Spleen (tissue), 11 donors: ENCODE measurements at regions not wholly inside any gene's neighbourhood (a gene's known extent, or its start where the extent isn't known, plus 50 kb on each side); places are given as distances from the start of the nearest gene placed in this dataset.

ENCODE experiments used
- DNase-seq: peaks from one replicate; pipeline ENCODE4 v3.0.0-alpha.2; 2020
- H3K27ac ChIP-seq, 8 donors: fragments of 200-600 bp; sonication (generic) in 7 of 8; 1 replicate in 4 of 8; 2 replicates in 4 of 8; pipeline versions ENCODE4 v1.5.0 to v1.8.0; 2016 to 2021; ENCODE audit warnings: inconsistent platforms in 4 of 8, mild to moderate bottlenecking in 4 of 8, moderate library complexity in 1 of 8
- H3K27me3 ChIP-seq, 7 donors: fragments of 200-600 bp; sonication (generic) in 6 of 7; replicated peaks in 1 of 7; 1 replicate in 4 of 7; 2 replicates in 3 of 7; pipeline versions ENCODE4 v1.5.0 to v1.8.0; 2016 to 2021; ENCODE audit warnings: inconsistent platforms in 3 of 7, mild to moderate bottlenecking in 1 of 7
- H3K36me3 ChIP-seq, 6 donors: fragments of 200-600 bp; sonication (generic) in 5 of 6; 1 replicate in 4 of 6; 2 replicates in 2 of 6; pipeline versions ENCODE4 v1.5.0 to v1.8.0; 2016 to 2021; ENCODE audit warnings: inconsistent platforms in 2 of 6
- H3K4me1 ChIP-seq, 6 donors: fragments of 200-600 bp; sonication (generic) in 5 of 6; 1 replicate in 3 of 6; 2 replicates in 3 of 6; pipeline versions ENCODE4 v1.5.0 to v1.8.0; 2016 to 2021; ENCODE audit warnings: inconsistent platforms in 3 of 6
- H3K4me3 ChIP-seq, 8 donors: fragments of 200-600 bp; sonication (generic) in 7 of 8; 1 replicate in 4 of 8; 2 replicates in 4 of 8; pipeline versions ENCODE4 v1.5.0 to v1.8.0; 2016 to 2021; ENCODE audit warnings: inconsistent platforms in 4 of 8, mild to moderate bottlenecking in 4 of 8, moderate library complexity in 2 of 8
- H3K9me3 ChIP-seq, 8 donors: fragments of 200-600 bp; sonication (generic) in 7 of 8; 1 replicate in 4 of 8; 2 replicates in 4 of 8; pipeline versions ENCODE4 v1.5.0 to v1.8.0; 2016 to 2021; ENCODE audit warnings: inconsistent platforms in 4 of 8
- POLR2A ChIP-seq, 3 donors: fragments of 450-650 bp; IDR thresholded peaks; one replicate each; pipeline ENCODE4 v1.5.1; 2017; ENCODE audit warnings: antibody characterized with exemption in 3 of 3, mild to moderate bottlenecking in 1 of 3
- POLR2AphosphoS5 ChIP-seq, 3 donors: sonication (generic); formaldehyde crosslinking; IDR thresholded peaks; one replicate each; pipeline ENCODE4 v1.5.1; 2017; ENCODE audit warnings: antibody characterized with exemption in 3 of 3
- WGBS, 5 donors: extraction: QIAGEN DNeasy Blood & Tissue Kit in 3 of 5; methylation state at CpG; one replicate each; pipeline versions ENCODE4 v1.1.5 to v1.1.7; 2013 to 2018; 5-methylcytosine and 5-hydroxymethylcytosine counted together
- intact Hi-C: fragments of 100-400 bp; cut with DNase I; formaldehyde crosslinking; loops from one replicate; pipeline ENCODE4 v1.15.0; 2023; ENCODE audit warnings: low total_unique reads
- TF ChIP-seq, protein P1 (sequence below), 11 experiments: fragments of 200-600 bp in 7 of 11; fragments of 450-650 bp in 4 of 11; sonication (generic) in 4 of 11; IDR thresholded peaks in 8 of 11; conservative IDR thresholded peaks in 3 of 11; 1 replicate in 7 of 11; 2 replicates in 4 of 11; pipeline versions ENCODE4 v1.4.0 to v1.8.0; 2016 to 2021; ENCODE audit warnings: antibody characterized with exemption in 11 of 11, inconsistent platforms in 4 of 11, mild to moderate bottlenecking in 1 of 11
- donor health status: healthy with polysubstance abuse.
- donor health status: DM: no; HTN: no; CAD: no; lungs with moderate emphysema.
- donor health status: DM: no; HTN: no; CAD: no.
- donor health status: Bipolar disorder and iron deficiency.
- donor health status: healthy.
- donor health status: DM: no; HTN: no; CAD: no.
- donor health status: DM: yes; HTN: yes; CAD: no.

DNA sequence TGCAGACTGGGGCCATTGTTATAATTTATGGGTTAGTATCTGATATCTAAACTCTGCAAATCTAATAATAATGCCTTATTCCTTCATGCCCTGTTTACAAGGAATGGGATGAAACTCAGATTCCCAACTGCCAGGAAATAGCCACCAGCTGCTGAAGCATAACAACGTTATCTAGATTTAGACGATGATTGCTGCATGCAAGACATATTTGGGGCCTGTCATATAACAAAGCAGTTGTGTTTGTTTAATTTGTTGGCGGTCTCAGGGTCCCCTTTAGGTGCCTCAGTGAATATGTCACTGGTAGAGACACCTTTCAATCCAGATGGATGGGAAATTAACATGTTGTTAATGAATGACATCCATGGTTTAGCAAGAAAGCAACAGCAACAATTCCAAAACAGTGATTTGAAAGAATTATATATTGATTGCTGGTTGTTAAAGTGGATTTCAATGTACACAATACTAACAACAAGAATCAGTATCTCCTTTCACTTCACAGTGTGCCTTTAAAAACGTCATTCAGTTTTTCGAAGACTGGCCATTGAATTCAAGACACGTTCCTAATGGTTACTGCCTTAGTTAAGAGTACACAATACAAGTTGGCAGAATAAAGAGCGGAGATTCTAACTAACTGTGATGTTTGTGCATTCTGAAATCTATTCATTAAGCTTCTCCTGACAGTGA is 860.6 kb upstream of the CELF2 start:
- H3K9me3 ChIP-seq = peaks cover 0 to 27% (median 9%) of the 10 kb centered on the region in 8 donors
- intact Hi-C loops = no loop called here
- no peak overlapping the region for H3K27ac ChIP-seq
- no peak for DNase-seq
- TF ChIP-seq, protein P1, sequence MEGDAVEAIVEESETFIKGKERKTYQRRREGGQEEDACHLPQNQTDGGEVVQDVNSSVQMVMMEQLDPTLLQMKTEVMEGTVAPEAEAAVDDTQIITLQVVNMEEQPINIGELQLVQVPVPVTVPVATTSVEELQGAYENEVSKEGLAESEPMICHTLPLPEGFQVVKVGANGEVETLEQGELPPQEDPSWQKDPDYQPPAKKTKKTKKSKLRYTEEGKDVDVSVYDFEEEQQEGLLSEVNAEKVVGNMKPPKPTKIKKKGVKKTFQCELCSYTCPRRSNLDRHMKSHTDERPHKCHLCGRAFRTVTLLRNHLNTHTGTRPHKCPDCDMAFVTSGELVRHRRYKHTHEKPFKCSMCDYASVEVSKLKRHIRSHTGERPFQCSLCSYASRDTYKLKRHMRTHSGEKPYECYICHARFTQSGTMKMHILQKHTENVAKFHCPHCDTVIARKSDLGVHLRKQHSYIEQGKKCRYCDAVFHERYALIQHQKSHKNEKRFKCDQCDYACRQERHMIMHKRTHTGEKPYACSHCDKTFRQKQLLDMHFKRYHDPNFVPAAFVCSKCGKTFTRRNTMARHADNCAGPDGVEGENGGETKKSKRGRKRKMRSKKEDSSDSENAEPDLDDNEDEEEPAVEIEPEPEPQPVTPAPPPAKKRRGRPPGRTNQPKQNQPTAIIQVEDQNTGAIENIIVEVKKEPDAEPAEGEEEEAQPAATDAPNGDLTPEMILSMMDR (IDR thresholded peaks at IDR 0.05 in 8 of 11, conservative IDR thresholded peaks at IDR 0.05 in 3 of 11) = no peak
- TF ChIP-seq POLR2AphosphoS5 (IDR thresholded peaks at IDR 0.05) (no peak), POLR2A (IDR thresholded peaks at IDR 0.05) (no peak)
- H3K4me1 ChIP-seq = no peaks in the 10 kb centered on the region
- WGBS, 5 donors = 77 to 86% (median 82%) methylated on average over 7 of the region's 7 CpGs
- H3K4me3 ChIP-seq = no peak overlapping the region
- H3K27me3 ChIP-seq = no peaks in the 10 kb centered on the region
- H3K36me3 ChIP-seq = no peaks in the 10 kb centered on the region

DNA sequence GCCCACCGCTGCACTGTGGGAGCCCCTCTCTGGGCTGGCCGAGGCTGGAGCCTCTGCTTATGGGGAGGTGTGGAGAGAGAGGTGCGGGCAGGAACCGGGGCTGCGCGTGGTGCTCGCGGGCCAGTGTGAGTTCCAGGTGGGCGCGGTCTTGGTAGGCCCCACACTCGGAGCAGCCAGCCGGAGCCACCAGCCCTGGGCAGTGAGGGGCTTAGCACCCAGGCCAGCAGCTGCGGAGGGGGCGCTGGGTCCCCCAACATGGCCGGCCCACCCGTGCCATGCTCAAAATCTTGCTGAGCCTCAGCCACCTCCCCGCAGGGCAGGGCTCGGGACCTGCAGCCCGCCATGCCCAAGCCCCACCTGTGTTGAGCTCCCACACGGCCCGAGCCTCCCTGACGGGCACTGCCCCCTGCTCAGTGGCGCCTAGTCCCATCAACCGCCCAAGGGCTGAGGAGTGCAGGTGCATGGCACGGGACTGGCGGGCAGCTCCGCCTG is 856.8 kb upstream of the CELF2 start:
- no peaks in the 10 kb centered on the region for H3K36me3 ChIP-seq
- no peak overlapping the region for H3K27ac ChIP-seq
- H3K4me1 ChIP-seq = no peaks in the 10 kb centered on the region
- DNase-seq = peak; percentile 71
- TF ChIP-seq POLR2A (IDR thresholded peaks at IDR 0.05) (no peak), POLR2AphosphoS5 (IDR thresholded peaks at IDR 0.05) (no peak)
- TF ChIP-seq, protein P1 (IDR thresholded peaks at IDR 0.05 in 8 of 11, conservative IDR thresholded peaks at IDR 0.05 in 3 of 11) = no peak
- H3K9me3 ChIP-seq = peaks cover 0 to 28% (median 9%) of the 10 kb centered on the region in 8 donors
- intact Hi-C loops = no loop called here
- H3K4me3 ChIP-seq = no peak overlapping the region
- WGBS, 5 donors = 92 to 96% (median 94%) methylated on average over 7 to 27 of the region's 27 CpGs
- H3K27me3 ChIP-seq = no peaks in the 10 kb centered on the region

DNA sequence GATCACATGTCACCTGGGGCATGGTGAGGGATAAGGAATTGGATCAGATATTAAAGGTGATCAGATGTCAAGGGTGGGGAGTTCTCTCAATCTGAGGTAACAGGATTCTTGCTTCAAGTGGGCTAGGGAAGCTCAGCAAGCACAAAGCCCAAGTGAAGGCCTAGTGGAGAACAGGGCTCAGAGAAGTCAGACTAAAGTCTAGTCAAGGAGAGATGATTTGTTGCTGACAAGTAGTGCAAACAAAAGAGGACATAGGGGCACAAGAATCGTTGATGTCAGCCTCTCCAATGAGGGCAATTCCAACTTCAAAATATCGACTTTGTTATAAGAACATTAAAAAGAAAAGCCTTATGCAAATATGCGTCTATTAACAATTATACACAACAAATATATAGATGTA is 852.8 kb upstream of the CELF2 start:
- H3K4me3 ChIP-seq = no peak overlapping the region
- no peaks in the 10 kb centered on the region for H3K4me1 ChIP-seq
- no peak overlapping the region for H3K27ac ChIP-seq
- peaks cover 0 to 20% (median 7%) of the 10 kb centered on the region in 8 donors for H3K9me3 ChIP-seq
- 68 to 78% (median 75%) methylated on average over 3 of the region's 3 CpGs for WGBS, 5 donors
- DNase-seq = no peak
- no peaks in the 10 kb centered on the region for H3K36me3 ChIP-seq
- intact Hi-C loops = no loop called here
- TF ChIP-seq POLR2A (IDR thresholded peaks at IDR 0.05) = no peak
- no peak for TF ChIP-seq POLR2AphosphoS5 (IDR thresholded peaks at IDR 0.05)
- TF ChIP-seq, protein P1 (IDR thresholded peaks at IDR 0.05 in 8 of 11, conservative IDR thresholded peaks at IDR 0.05 in 3 of 11) = no peak
- no peaks in the 10 kb centered on the region for H3K27me3 ChIP-seq

DNA sequence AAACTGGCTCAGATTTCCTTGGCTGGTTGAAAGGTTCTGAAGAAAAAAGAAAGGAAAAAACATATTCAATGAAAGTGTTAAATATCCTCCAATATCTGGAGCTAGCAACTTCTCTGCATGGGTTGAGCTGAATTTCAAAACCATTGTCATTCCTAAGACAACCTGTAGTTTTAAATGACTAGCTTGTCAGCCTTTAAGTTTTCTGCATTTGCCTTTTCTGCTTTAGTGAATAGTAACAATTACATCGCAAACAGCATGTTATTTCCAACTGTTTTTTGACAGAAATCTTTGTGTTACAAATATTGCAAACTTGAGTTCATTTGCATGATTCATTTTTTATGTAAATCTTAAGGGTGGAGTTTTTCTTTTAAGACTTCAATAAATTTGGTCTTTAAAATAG is 852.3 kb upstream of the CELF2 start:
- no peak for DNase-seq
- no peak for TF ChIP-seq POLR2AphosphoS5 (IDR thresholded peaks at IDR 0.05)
- TF ChIP-seq, protein P1 (IDR thresholded peaks at IDR 0.05 in 8 of 11, conservative IDR thresholded peaks at IDR 0.05 in 3 of 11) = no peak
- Histone ChIP-seq H3K9me3 (peaks cover 0 to 14% (median 7%) of the 10 kb centered on the region in 8 donors), H3K27me3 (no peaks in the 10 kb centered on the region), H3K27ac (no peak overlapping the region), H3K4me1 (no peaks in the 10 kb centered on the region), H3K36me3 (no peaks in the 10 kb centered on the region), H3K4me3 (no peak overlapping the region)
- intact Hi-C loops = no loop called here
- WGBS, 5 donors = 54 to 66% (median 58%) methylated on average over 1 of the region's 1 CpG
